GM21390 (cell line): ENCODE measurements at regions not wholly inside any gene's neighbourhood (a gene's known extent, or its start where the extent isn't known, plus 50 kb on each side); places are given as distances from the start of the nearest gene placed in this dataset.

Experiments
- ATAC-seq: cut with Tn5 transposase; IDR thresholded peaks from one replicate; pipeline ENCODE4 v1.9.1; 2021; ENCODE audit not compliant: unreplicated experiment

GRCh38 chr5:143695244-143695864 is 116.6 kb upstream of the HMHB1 start:
- ATAC-seq = no peak

- ATAC-seq = no peak
These were observed 117.6 kb upstream of the HMHB1 start for GRCh38 chr5:143694357-143694756.

GRCh38 chr5:143693651-143694252 is 118.2 kb upstream of the HMHB1 start:
- peak; percentile 94 for ATAC-seq

- ATAC-seq = no peak
These were observed 119.6 kb upstream of the HMHB1 start for GRCh38 chr5:143692342-143692741.

GRCh38 chr5:143691945-143692290 is 120.0 kb upstream of the HMHB1 start:
- no peak for ATAC-seq

GRCh38 chr5:143691287-143691944 is 120.5 kb upstream of the HMHB1 start:
- ATAC-seq = no peak

GRCh38 chr5:143687604-143688003 is 124.4 kb upstream of the HMHB1 start:
- no peak for ATAC-seq

- no peak for ATAC-seq
These were observed 126.6 kb upstream of the HMHB1 start for GRCh38 chr5:143685246-143685815.

- ATAC-seq = no peak
These were observed 128.5 kb upstream of the HMHB1 start for GRCh38 chr5:143683459-143683858.

GRCh38 chr5:143682929-143683386 is 129.0 kb upstream of the HMHB1 start:
- no peak for ATAC-seq

GRCh38 chr5:143682246-143682905 is 129.6 kb upstream of the HMHB1 start:
- no peak for ATAC-seq

GRCh38 chr5:143680672-143681259 is 131.2 kb upstream of the HMHB1 start:
- no peak for ATAC-seq

GRCh38 chr5:143679777-143680176 is 132.2 kb upstream of the HMHB1 start:
- ATAC-seq = no peak

GRCh38 chr5:143678148-143678905 is 133.6 kb upstream of the HMHB1 start:
- peak; percentile 50 for ATAC-seq

- no peak for ATAC-seq
These were observed 134.6 kb upstream of the HMHB1 start for GRCh38 chr5:143677403-143677802.

- no peak for ATAC-seq
These were observed 135.2 kb upstream of the HMHB1 start for GRCh38 chr5:143676802-143677201.

GRCh38 chr5:143674469-143674786 is 137.5 kb upstream of the HMHB1 start:
- ATAC-seq = no peak

GRCh38 chr5:143673676-143674468 is 138.1 kb upstream of the HMHB1 start:
- ATAC-seq = no peak

GRCh38 chr5:143672806-143673205 is 139.2 kb upstream of the HMHB1 start:
- ATAC-seq = no peak
